ENCODE measurements at regions not wholly inside any gene's neighbourhood (a gene's known extent, or its start where the extent isn't known, plus 50 kb on each side); places are given as distances from the start of the nearest gene placed in this dataset.

- TF ChIP-seq EZH2 (IDR thresholded peaks at IDR 0.05; ENCODE audit: borderline replicate concordance, insufficient read depth, low read length, poor library complexity, severe bottlenecking): no peak
- TF ChIP-seq CTCF (IDR thresholded peaks at IDR 0.05; ENCODE audit: poor library complexity, severe bottlenecking): no peak
- no peak for TF ChIP-seq EP300 (conservative IDR thresholded peaks at IDR 0.05; ENCODE audit: poor library complexity, severe bottlenecking)
Measured at GRCh38 chr3:110903771-110904519, 167.7 kb upstream of the NECTIN3 start.
